ENCODE measurements at regions not wholly inside any gene's neighbourhood (a gene's known extent, or its start where the extent isn't known, plus 50 kb on each side); places are given as distances from the start of the nearest gene placed in this dataset.

GRCh38 chr13:32897296-32897695 is 118.9 kb upstream of the KL start:
- TF ChIP-seq CTCF (IDR thresholded peaks at IDR 0.05) = no peak
- intact Hi-C loops (cut with DNase I; ENCODE audit: low total_unique reads) = no loop called here
- Histone ChIP-seq H3K9me3 (no peaks in the 10 kb centered on the region), H3K27ac (no peak overlapping the region), H3K27me3 (no peaks in the 10 kb centered on the region), H3K36me3 (no peaks in the 10 kb centered on the region), H3K4me1 (peaks cover 0 to 7% (median 2%) of the 10 kb centered on the region in 4 donors), H3K4me3 (no peak overlapping the region)
- no peak for DNase-seq

GRCh38 chr13:32902029-32902780 is 114.0 kb upstream of the KL start:
- Histone ChIP-seq H3K27ac (peak overlapping the region; percentile 63 to 70), H3K4me3 (peak overlapping the region; percentile 16 to 32), H3K4me1 (peaks cover 0 to 37% (median 21%) of the 10 kb centered on the region in 4 donors), H3K36me3 (no peaks in the 10 kb centered on the region), H3K9me3 (no peaks in the 10 kb centered on the region), H3K27me3 (no peaks in the 10 kb centered on the region)
- DNase-seq = peak in 1 of 2 donors; percentile 71
- intact Hi-C loops (cut with DNase I; ENCODE audit: low total_unique reads) = no loop called here
- no peak for TF ChIP-seq CTCF (IDR thresholded peaks at IDR 0.05)

- Histone ChIP-seq H3K36me3 (no peaks in the 10 kb centered on the region), H3K4me1 (peaks cover 0 to 40% (median 21%) of the 10 kb centered on the region in 4 donors), H3K4me3 (peak overlapping the region; percentile 16 to 32), H3K27ac (peak overlapping the region; percentile 63 to 70), H3K9me3 (no peaks in the 10 kb centered on the region), H3K27me3 (no peaks in the 10 kb centered on the region)
- peak; percentile 81 to 91 for DNase-seq
- intact Hi-C loops (cut with DNase I; ENCODE audit: low total_unique reads) = no loop called here
- no peak for TF ChIP-seq CTCF (IDR thresholded peaks at IDR 0.05)
These were observed 113.3 kb upstream of the KL start for GRCh38 chr13:32902874-32903273.

GRCh38 chr13:32903720-32904119 is 112.5 kb upstream of the KL start:
- DNase-seq = peak in 1 of 2 donors; percentile 25
- peak overlapping the region in 1 of 2 donors; percentile 70 for H3K27ac ChIP-seq
- TF ChIP-seq CTCF (IDR thresholded peaks at IDR 0.05) = no peak
- no peaks in the 10 kb centered on the region for H3K27me3 ChIP-seq
- H3K9me3 ChIP-seq = no peaks in the 10 kb centered on the region
- H3K4me1 ChIP-seq = peaks cover 0 to 40% (median 21%) of the 10 kb centered on the region in 4 donors
- no peak overlapping the region for H3K4me3 ChIP-seq
- H3K36me3 ChIP-seq = no peaks in the 10 kb centered on the region
- intact Hi-C loops (cut with DNase I; ENCODE audit: low total_unique reads) = no loop called here

GRCh38 chr13:32904266-32904665 is 112.0 kb upstream of the KL start:
- H3K27me3 ChIP-seq = no peaks in the 10 kb centered on the region

More at GRCh38 chr13:32904266-32904665, 112.0 kb upstream of the KL start:
- H3K4me1 ChIP-seq = peaks cover 0 to 40% (median 21%) of the 10 kb centered on the region in 4 donors
- DNase-seq = no peak
- intact Hi-C loops (cut with DNase I; ENCODE audit: low total_unique reads) = no loop called here
- H3K9me3 ChIP-seq = no peaks in the 10 kb centered on the region
- no peaks in the 10 kb centered on the region for H3K36me3 ChIP-seq
- no peak for TF ChIP-seq CTCF (IDR thresholded peaks at IDR 0.05)
- no peak overlapping the region for H3K27ac ChIP-seq
- H3K4me3 ChIP-seq = no peak overlapping the region
